Hepatocyte (in vitro differentiated cells): ENCODE measurements at regions not wholly inside any gene's neighbourhood (a gene's known extent, or its start where the extent isn't known, plus 50 kb on each side); places are given as distances from the start of the nearest gene placed in this dataset.

Experiments used
- EZH2 ChIP-seq: fragments of 200-600 bp; sonication (generic); IDR thresholded peaks from 2 replicates; pipeline ENCODE4 v1.6.1; 2016; ENCODE audit warnings: antibody characterized with exemption, mild to moderate bottlenecking, borderline replicate concordance
- EZH2phosphoT487 ChIP-seq: fragments of 200-600 bp; sonication (generic); IDR thresholded peaks from one replicate; pipeline ENCODE4 v1.6.1; 2018; ENCODE audit warnings: antibody characterized with exemption, mild to moderate bottlenecking, low read depth, moderate library complexity; ENCODE audit not compliant: unreplicated experiment, severe bottlenecking
- TF ChIP-seq, protein P1 (sequence below): fragments of 200-600 bp; sonication (generic); IDR thresholded peaks from 2 replicates; pipeline ENCODE4 v1.5.1; 2016; ENCODE audit warnings: antibody characterized with exemption, mild to moderate bottlenecking; ENCODE audit not compliant: poor library complexity

DNA sequence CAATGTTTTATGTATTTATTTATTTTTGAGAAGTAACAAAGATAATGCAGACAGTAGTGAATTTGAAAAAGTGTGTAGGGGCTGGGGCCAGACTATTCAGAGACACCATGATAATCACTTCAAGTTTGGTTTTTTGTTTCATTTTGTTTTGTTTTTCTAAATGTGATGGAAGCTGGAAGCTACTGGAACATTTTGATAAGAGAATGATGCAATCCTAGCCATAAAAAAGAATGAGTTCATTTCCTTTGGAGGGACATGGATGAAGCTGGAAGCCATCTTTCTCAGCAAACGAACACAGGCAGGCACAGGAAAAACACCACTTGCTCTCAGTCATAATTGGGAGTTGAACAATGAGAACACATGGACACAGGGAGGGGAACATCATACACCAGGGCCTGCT, 706.6 kb upstream of the EPHA5 start:
- TF ChIP-seq, protein P1, sequence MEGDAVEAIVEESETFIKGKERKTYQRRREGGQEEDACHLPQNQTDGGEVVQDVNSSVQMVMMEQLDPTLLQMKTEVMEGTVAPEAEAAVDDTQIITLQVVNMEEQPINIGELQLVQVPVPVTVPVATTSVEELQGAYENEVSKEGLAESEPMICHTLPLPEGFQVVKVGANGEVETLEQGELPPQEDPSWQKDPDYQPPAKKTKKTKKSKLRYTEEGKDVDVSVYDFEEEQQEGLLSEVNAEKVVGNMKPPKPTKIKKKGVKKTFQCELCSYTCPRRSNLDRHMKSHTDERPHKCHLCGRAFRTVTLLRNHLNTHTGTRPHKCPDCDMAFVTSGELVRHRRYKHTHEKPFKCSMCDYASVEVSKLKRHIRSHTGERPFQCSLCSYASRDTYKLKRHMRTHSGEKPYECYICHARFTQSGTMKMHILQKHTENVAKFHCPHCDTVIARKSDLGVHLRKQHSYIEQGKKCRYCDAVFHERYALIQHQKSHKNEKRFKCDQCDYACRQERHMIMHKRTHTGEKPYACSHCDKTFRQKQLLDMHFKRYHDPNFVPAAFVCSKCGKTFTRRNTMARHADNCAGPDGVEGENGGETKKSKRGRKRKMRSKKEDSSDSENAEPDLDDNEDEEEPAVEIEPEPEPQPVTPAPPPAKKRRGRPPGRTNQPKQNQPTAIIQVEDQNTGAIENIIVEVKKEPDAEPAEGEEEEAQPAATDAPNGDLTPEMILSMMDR, result no peak
- TF ChIP-seq EZH2phosphoT487, result no peak
- no peak for TF ChIP-seq EZH2
